Head of caudate nucleus (tissue), 42 donors: ENCODE measurements at regions not wholly inside any gene's neighbourhood (a gene's known extent, or its start where the extent isn't known, plus 50 kb on each side); places are given as distances from the start of the nearest gene placed in this dataset.
A peak's percentile ranks its signal among the peaks of the same experiment; 100 is the strongest.

Experiments
- DNase-seq, 42 donors: peaks; one replicate each; pipeline versions ENCODE4 v3.0.0 to v3.0.0-alpha.2; 2020 to 2021; ENCODE audit warnings: mixed read lengths in 7 of 42
- intact Hi-C: fragments of 100-400 bp; cut with DNase I; formaldehyde crosslinking; loops from one replicate; pipeline ENCODE4 v1.15.0; 2022

- no peak for DNase-seq
- intact Hi-C loops = no loop called here
Observed at GRCh38 chr3:151989621-151990020, 116.2 kb downstream of the SUCNR1 start.

- DNase-seq = no peak
- intact Hi-C loops = no loop called here
Observed at GRCh38 chr3:151990696-151991376, 117.4 kb downstream of the SUCNR1 start.

- no peak for DNase-seq
- intact Hi-C loops = no loop called here
Observed at GRCh38 chr3:151992326-151993041, 119.0 kb downstream of the SUCNR1 start.

GRCh38 chr3:151995091-151995490 is 121.6 kb downstream of the SUCNR1 start:
- intact Hi-C loops = no loop called here
- DNase-seq = no peak

- no peak for DNase-seq
- intact Hi-C loops = no loop called here
Observed at GRCh38 chr3:151998744-151999143, 125.3 kb downstream of the SUCNR1 start.

GRCh38 chr3:151999936-152000335 is 126.5 kb downstream of the SUCNR1 start:
- intact Hi-C loops = no loop called here
- DNase-seq = no peak

GRCh38 chr3:152011812-152012735 is 138.6 kb downstream of the SUCNR1 start:
- intact Hi-C loops = no loop called here
- no peak for DNase-seq

- intact Hi-C loops = no loop called here
- DNase-seq = no peak
Observed at GRCh38 chr3:152019508-152019907, 146.1 kb downstream of the SUCNR1 start.

GRCh38 chr3:152021951-152022461 is 148.6 kb downstream of the SUCNR1 start:
- peak; percentile 31 to 92 (median 70) for DNase-seq
- intact Hi-C loops = no loop called here

- intact Hi-C loops = no loop called here
- no peak for DNase-seq
Observed at GRCh38 chr3:152026033-152026556, 152.7 kb downstream of the SUCNR1 start.

GRCh38 chr3:152030320-152030719 is 156.9 kb downstream of the SUCNR1 start:
- no peak for DNase-seq
- intact Hi-C loops = no loop called here

- no peak for DNase-seq
- intact Hi-C loops = no loop called here
Observed at GRCh38 chr3:152031321-152031720, 157.9 kb downstream of the SUCNR1 start.

- intact Hi-C loops = no loop called here
- DNase-seq = no peak
Observed at GRCh38 chr3:152037297-152037696, 163.9 kb downstream of the SUCNR1 start.

- no peak for DNase-seq
- intact Hi-C loops = no loop called here
Observed at GRCh38 chr3:152037953-152038352, 164.5 kb downstream of the SUCNR1 start.

- intact Hi-C loops = no loop called here
Observed at GRCh38 chr3:152038490-152038889, 165.0 kb downstream of the SUCNR1 start.

GRCh38 chr3:152039887-152040286 is 166.4 kb downstream of the SUCNR1 start:
- intact Hi-C loops = no loop called here

More at GRCh38 chr3:152038490-152038889, 165.0 kb downstream of the SUCNR1 start:
- no peak for DNase-seq

GRCh38 chr3:152040319-152040718 is 166.9 kb downstream of the SUCNR1 start:
- intact Hi-C loops = no loop called here
- DNase-seq = no peak

More at GRCh38 chr3:152039887-152040286, 166.4 kb downstream of the SUCNR1 start:
- DNase-seq = no peak

GRCh38 chr3:152043620-152044019 is 170.2 kb downstream of the SUCNR1 start:
- intact Hi-C loops = no loop called here
- no peak for DNase-seq

GRCh38 chr3:152046280-152046679 is 172.8 kb downstream of the SUCNR1 start:
- DNase-seq = no peak
- intact Hi-C loops = no loop called here
